B cell (primary cell): ENCODE measurements at regions not wholly inside any gene's neighbourhood (a gene's known extent, or its start where the extent isn't known, plus 50 kb on each side); places are given as distances from the start of the nearest gene placed in this dataset.

ENCODE experiments used
- ATAC-seq: fragments of 200-7000 bp; cut with Tn5 transposase; one replicate; pipeline ENCODE4 v1.10.0; 2021; ENCODE audit warnings: low read depth, mild to moderate bottlenecking, moderate number of reproducible peaks, moderate library complexity
- CTCF ChIA-PET: fragments of 350-600 bp; sonication (Branson Sonifier 250); formaldehyde crosslinking; loops from one replicate; lab custom pipeline; 2021; ENCODE audit warnings: antibody characterized with exemption, inconsistent platforms; lab: Charles Lee
- POLR2A ChIA-PET: fragments of 350-600 bp; sonication (Branson Sonifier 250); formaldehyde crosslinking; loops from one replicate; lab custom pipeline; 2021; ENCODE audit warnings: antibody characterized with exemption; lab: Charles Lee
- DNase-seq: peaks from one replicate; pipeline ENCODE4 v3.0.0; 2013
- H2AFZ ChIP-seq: 2 replicates; pipeline ENCODE4 v1.6.1; 2012; ENCODE audit warnings: mild to moderate bottlenecking, low read depth, low read length; ENCODE audit not compliant: insufficient read depth, poor library complexity, severe bottlenecking
- H3K27ac ChIP-seq, 2 donors: 1 replicate in 1 of 2; 2 replicates in 1 of 2; pipeline ENCODE4 v1.5.1; 2012 to 2013; ENCODE audit warnings: low read length in 2 of 2, mild to moderate bottlenecking in 2 of 2, moderate library complexity in 1 of 2
- H3K27me3 ChIP-seq, 4 experiments: fragments of 200-600 bp in 1 of 4; sonication (generic) in 1 of 4; replicated peaks in 1 of 4; 1 replicate in 2 of 4; 2 replicates in 2 of 4; pipeline versions ENCODE4 v1.6.1 to v1.7.0; 2013 to 2016; ENCODE audit warnings: low read length in 3 of 4, mild to moderate bottlenecking in 2 of 4, mixed read lengths in 1 of 4, moderate library complexity in 1 of 4; ENCODE audit not compliant: insufficient read depth in 4 of 4, control insufficient read depth in 3 of 4; ENCODE audit errors: control extremely low read depth in 1 of 4
- H3K36me3 ChIP-seq, 2 experiments: replicated peaks in 1 of 2; 1 replicate in 1 of 2; 2 replicates in 1 of 2; pipeline versions ENCODE4 v1.6.1 to v1.7.1; 2013; ENCODE audit warnings: low read length in 1 of 2; ENCODE audit not compliant: insufficient read depth in 2 of 2, control insufficient read depth in 1 of 2; ENCODE audit errors: control extremely low read depth in 1 of 2, extremely low read depth in 1 of 2
- H3K4me1 ChIP-seq, 2 donors: fragments of 200-600 bp in 1 of 2; sonication (generic) in 1 of 2; 1 replicate in 1 of 2; 2 replicates in 1 of 2; pipeline versions ENCODE4 v1.5.1 to v1.6.1; 2013 to 2017; ENCODE audit warnings: low read length in 2 of 2; ENCODE audit not compliant: control insufficient read depth in 2 of 2, insufficient read depth in 2 of 2
- H3K4me2 ChIP-seq: replicated peaks from 2 replicates; pipeline ENCODE3; 2012; ENCODE audit warnings: mild to moderate bottlenecking, low read depth, low read length; ENCODE audit not compliant: poor library complexity, severe bottlenecking
- H3K4me3 ChIP-seq, 5 experiments: fragments of 200-600 bp in 1 of 5; sonication (generic) in 1 of 5; 1 replicate in 3 of 5; 2 replicates in 2 of 5; pipeline versions ENCODE4 v1.5.1 to v1.7.0; 2011 to 2016; ENCODE audit warnings: low read length in 4 of 5, mild to moderate bottlenecking in 4 of 5, low read depth in 2 of 5, control low read depth in 1 of 5, moderate library complexity in 1 of 5; ENCODE audit not compliant: insufficient read depth in 1 of 5; ENCODE audit errors: control extremely low read depth in 1 of 5, extremely low read depth in 1 of 5
- H3K79me2 ChIP-seq: fragments of 200-600 bp; sonication (generic); one replicate; pipeline ENCODE4 v1.6.0; 2016; ENCODE audit warnings: low read length; ENCODE audit not compliant: control insufficient read depth, insufficient read depth
- H3K9ac ChIP-seq: fragments of 200-600 bp; sonication (generic); 2 replicates; pipeline ENCODE4 v1.6.1; 2017; ENCODE audit warnings: mild to moderate bottlenecking, low read length, moderate library complexity
- H3K9me3 ChIP-seq, 3 donors: one replicate each; pipeline versions ENCODE4 v1.6.1 to v1.7.1; 2013; ENCODE audit warnings: low read length in 2 of 3; ENCODE audit not compliant: control insufficient read depth in 2 of 3, insufficient read depth in 1 of 3; ENCODE audit errors: control extremely low read depth in 1 of 3
- H4K20me1 ChIP-seq: 2 replicates; pipeline ENCODE4 v1.6.0; 2012; ENCODE audit warnings: mild to moderate bottlenecking, low read length; ENCODE audit not compliant: insufficient read depth, control insufficient read depth, poor library complexity, severe bottlenecking
- H3K27ac Mint-ChIP-seq: one replicate; pipeline ENCODE4 v1.8.0; 2021; ENCODE audit warnings: mixed read lengths
- H3K27me3 Mint-ChIP-seq: one replicate; pipeline ENCODE4 v1.8.0; 2021; ENCODE audit warnings: mixed read lengths
- H3K4me1 Mint-ChIP-seq: one replicate; pipeline ENCODE4 v1.8.0; 2021; ENCODE audit warnings: mixed read lengths
- H3K4me3 Mint-ChIP-seq: one replicate; pipeline ENCODE4 v1.8.0; 2021; ENCODE audit warnings: mixed read lengths
- H3K9me3 Mint-ChIP-seq: one replicate; pipeline ENCODE4 v1.8.0; 2022; ENCODE audit warnings: mixed read lengths; ENCODE audit not compliant: insufficient read depth
- CTCF ChIP-seq: fragments of 200-600 bp; IDR thresholded peaks from one replicate; pipeline ENCODE4 v1.8.0; 2022; ENCODE audit warnings: antibody characterized with exemption, mild to moderate bottlenecking
- EZH2 ChIP-seq: IDR thresholded peaks from 2 replicates; pipeline ENCODE4 v1.6.1; 2012; ENCODE audit warnings: borderline replicate concordance, low read depth, mild to moderate bottlenecking, moderate library complexity, low read length; ENCODE audit not compliant: insufficient read depth, poor library complexity, severe bottlenecking
- WGBS: methylation state at CpG from one replicate; pipeline ENCODE4 v1.1.5; 2013; ENCODE audit warnings: missing lambda C conversion rate; ENCODE audit not compliant: insufficient coverage; 5-methylcytosine and 5-hydroxymethylcytosine counted together
- intact Hi-C: fragments of 100-400 bp; cut with micrococcal nuclease; formaldehyde crosslinking; loops from one replicate; pipeline ENCODE4 v1.10.0; 2022

GRCh38 chr6:9399916-9400315, 964.6 kb upstream of the SLC35B3 start:
- Histone ChIP-seq H3K4me2 (no peak overlapping the region), H3K9me3 (peaks cover 0 to 13% (median 0%) of the 10 kb centered on the region in 3 donors), H3K27me3 (no peaks in the 10 kb centered on the region), H3K27ac (no peak overlapping the region), H2AFZ (no peak overlapping the region), H3K79me2 (no peaks in the 10 kb centered on the region), H3K36me3 (no peaks in the 10 kb centered on the region), H3K9ac (no peak overlapping the region), H4K20me1 (no peaks in the 10 kb centered on the region), H3K4me3 (no peak overlapping the region), H3K4me1 (no peaks in the 10 kb centered on the region)
- intact Hi-C loops: no loop called here
- no peak for DNase-seq
- H3K27ac Mint-ChIP-seq: no peak overlapping the region
- ChIA-PET POLR2A (no interaction called here), CTCF (no interaction called here)
- no peaks in the 10 kb centered on the region for H3K4me1 Mint-ChIP-seq
- no CpG with 5 or more reads among the region's 5 CpGs for WGBS
- H3K9me3 Mint-ChIP-seq: peaks cover 2% of the 10 kb centered on the region
- no peak for TF ChIP-seq CTCF
- no peak for ATAC-seq
- no peaks in the 10 kb centered on the region for H3K27me3 Mint-ChIP-seq
- no peak overlapping the region for H3K4me3 Mint-ChIP-seq

- Histone ChIP-seq H3K9me3 (peaks cover 0 to 13% (median 0%) of the 10 kb centered on the region in 3 donors), H3K9ac (no peak overlapping the region), H3K4me2 (no peak overlapping the region), H3K27ac (no peak overlapping the region), H3K36me3 (no peaks in the 10 kb centered on the region), H3K4me1 (no peaks in the 10 kb centered on the region), H3K79me2 (no peaks in the 10 kb centered on the region), H3K4me3 (no peak overlapping the region), H4K20me1 (no peaks in the 10 kb centered on the region), H3K27me3 (no peaks in the 10 kb centered on the region), H2AFZ (no peak overlapping the region)
- intact Hi-C loops: no loop called here
- Mint-ChIP-seq H3K4me3 (no peak overlapping the region), H3K4me1 (no peaks in the 10 kb centered on the region), H3K27ac (no peak overlapping the region), H3K27me3 (no peaks in the 10 kb centered on the region), H3K9me3 (peaks cover 2% of the 10 kb centered on the region)
- DNase-seq: no peak
- TF ChIP-seq CTCF (no peak), EZH2 (no peak)
- ChIA-PET POLR2A (no interaction called here), CTCF (no interaction called here)
- ATAC-seq: no peak
- 37% methylated on average over 41 of the region's 42 CpGs for WGBS
Observed at GRCh38 chr6:9398767-9399373, 963.5 kb upstream of the SLC35B3 start.
